Vagina (tissue), 2 donors: ENCODE measurements at regions not wholly inside any gene's neighbourhood (a gene's known extent, or its start where the extent isn't known, plus 50 kb on each side); places are given as distances from the start of the nearest gene placed in this dataset.

ENCODE experiments used
- CTCF ChIP-seq, 3 experiments: fragments of 450-650 bp in 2 of 3; fragments of 200-600 bp in 1 of 3; sonication (generic) in 1 of 3; IDR thresholded peaks; one replicate each; pipeline ENCODE4 v1.5.1; 2017 to 2019; ENCODE audit warnings: antibody characterized with exemption in 3 of 3, mild to moderate bottlenecking in 2 of 3, moderate library complexity in 2 of 3
- POLR2A ChIP-seq, 2 donors: fragments of 450-650 bp; IDR thresholded peaks; one replicate each; pipeline ENCODE4 v1.6.1; 2017; ENCODE audit warnings: antibody characterized with exemption in 2 of 2, mild to moderate bottlenecking in 2 of 2, moderate library complexity in 2 of 2

GRCh38 chr12:30263434-30263833 is 432.2 kb downstream of the IPO8 start:
- TF ChIP-seq CTCF (IDR thresholded peaks at IDR 0.05) (no peak), POLR2A (IDR thresholded peaks at IDR 0.05) (no peak)
